ENCODE measurements at regions not wholly inside any gene's neighbourhood (a gene's known extent, or its start where the extent isn't known, plus 50 kb on each side); places are given as distances from the start of the nearest gene placed in this dataset.
A peak's percentile ranks its signal among the peaks of the same experiment; 100 is the strongest.
"Not testable (repeated sequence)": the region's sequence is repeated elsewhere in the genome, so short reads cannot be mapped to it uniquely, and the experiment has no call there.

DNA sequence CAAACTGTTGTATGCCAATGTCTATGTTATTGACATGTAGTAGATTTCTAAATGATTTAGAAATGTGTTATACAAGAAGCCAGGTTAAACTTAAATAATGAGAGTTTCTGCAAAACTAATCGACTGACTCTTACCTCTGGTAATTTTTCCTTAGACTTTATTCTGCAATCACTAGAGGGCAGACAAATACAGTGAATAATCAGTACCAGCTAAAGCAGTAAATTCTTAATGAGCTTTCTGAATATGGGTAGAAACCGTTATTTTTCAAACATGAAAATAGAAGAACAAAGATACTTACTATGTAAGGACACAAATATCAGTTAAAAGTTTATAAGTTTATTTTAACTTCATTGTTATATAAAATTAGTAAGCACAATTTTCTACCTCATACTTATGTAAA is 97.9 kb upstream of the RGS1 start:
- no peak for DNase-seq

DNA sequence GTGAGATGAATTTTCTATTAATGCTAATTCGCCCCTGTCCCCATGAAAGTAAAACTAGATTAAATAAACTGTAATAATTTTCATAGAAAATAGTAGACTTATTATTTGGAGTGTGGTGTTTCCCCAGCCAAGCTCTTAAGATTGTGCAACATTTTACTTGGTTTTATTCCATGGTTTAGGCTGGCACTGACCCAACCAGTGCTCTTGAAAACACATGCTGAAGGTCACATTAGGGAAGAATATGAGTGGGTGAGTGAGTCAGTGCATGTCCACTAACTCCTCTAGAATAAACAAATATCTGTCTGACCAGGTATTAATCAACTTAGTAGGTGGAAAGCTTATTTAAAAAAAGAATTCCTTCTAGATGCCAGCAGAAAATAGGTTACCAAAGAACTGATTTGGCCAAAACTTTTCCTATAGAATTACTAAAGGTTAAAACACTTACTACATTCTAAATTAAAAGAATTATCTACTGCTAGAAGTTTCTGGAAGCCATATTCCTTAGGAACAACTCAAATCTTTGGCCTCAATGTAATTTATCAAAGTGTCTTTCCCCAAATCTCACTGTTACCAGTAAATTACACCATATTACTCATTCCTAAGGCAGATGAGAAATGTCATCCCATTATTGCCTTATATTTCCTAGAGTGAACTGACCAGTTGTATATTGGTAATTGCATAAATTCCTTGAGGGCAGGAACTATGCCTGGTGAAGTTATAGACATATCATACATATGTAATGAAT is 89.7 kb upstream of the RGS1 start:
- DNase-seq: no peak

DNA sequence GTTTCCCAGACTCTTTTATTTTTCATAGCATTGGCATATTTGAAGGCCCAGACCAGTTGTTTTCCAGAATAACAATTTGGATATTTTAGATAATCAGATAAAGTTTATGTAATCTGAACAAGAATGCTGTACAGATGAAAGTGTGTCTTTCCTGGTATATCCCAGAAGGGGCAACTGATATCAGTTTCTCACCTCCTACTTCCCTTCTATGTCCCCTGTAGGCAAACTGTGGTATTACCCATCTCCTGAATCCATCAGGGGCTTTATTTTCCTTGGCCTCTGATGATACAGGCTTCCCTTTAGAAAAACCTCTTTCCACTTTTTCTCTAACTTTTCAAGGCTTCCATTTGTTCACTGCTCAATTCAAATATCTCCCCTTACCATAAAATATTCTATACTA is 87.5 kb upstream of the RGS1 start:
- no peak for DNase-seq

DNA sequence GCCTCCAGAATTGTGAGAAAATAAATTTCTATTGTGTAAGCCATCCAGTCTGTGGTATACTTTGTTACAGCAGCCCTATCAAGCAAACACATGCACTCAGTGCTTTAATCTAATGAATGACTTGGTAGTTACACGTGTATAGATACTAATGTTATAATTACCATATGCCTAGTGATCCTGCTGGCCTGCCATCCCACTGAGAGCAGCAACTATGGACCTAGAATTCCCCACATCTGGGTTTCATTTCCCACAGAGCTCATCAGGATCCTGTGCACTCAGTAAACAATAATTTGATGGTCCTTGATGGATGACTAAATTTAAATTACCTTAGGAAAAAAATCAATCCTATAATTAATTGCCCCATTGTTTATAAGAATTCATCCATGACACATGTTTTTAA is 86.5 kb upstream of the RGS1 start:
- DNase-seq: no peak

DNA sequence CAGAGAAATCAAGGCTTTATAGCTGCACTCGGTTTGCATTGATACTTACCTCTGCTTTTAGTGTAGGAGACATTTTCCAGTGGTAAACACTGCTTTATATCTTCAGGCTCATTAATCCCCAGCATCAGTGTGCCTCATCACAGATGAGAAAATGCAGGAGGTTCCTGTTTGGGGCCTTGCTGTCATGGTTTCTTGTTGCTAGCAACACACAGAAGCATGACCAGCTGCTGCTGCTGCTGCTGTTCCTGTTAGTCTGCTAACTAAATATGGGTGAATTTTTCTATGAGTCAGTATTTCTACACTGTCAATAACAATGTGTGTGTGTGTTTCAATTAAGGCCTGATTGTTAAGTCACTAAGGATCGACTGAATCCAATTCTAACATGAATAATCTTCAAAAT is 85.8 kb upstream of the RGS1 start:
- DNase-seq: no peak

DNA sequence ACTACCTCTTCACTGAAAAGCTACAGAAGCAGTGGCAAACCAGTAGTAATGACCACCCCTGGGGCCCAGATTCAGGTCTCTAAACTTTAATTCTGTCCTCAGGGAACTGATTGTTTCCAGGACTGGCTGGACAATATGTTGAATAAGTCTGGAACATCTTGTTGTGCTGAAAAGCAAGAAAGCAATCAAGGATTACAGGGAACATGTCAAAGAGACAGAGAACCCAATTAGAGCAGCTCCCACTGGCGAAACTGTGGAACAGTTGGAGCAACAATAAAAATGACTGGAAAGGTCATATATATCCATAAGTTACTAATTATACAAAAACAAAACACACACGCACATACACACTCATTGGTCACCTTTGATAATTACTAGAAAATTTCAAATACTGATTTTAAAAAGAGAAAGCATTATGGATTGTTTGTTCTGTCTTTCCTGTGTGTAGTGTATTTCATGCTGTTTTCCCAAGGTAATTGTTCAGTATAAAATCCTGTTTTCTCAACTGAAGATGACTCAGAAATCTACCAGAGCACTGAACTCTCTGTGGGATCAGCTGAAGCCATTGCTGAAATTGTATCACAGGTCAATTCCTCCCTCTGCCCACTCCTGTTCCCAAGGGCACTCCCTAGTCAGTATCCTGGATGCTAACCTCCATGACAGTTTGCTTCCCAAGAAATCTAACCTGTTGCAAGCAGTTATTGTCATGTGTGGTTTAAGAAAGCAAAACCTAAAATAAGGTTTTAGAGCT is 83.6 kb upstream of the RGS1 start:
- DNase-seq: no peak

DNA sequence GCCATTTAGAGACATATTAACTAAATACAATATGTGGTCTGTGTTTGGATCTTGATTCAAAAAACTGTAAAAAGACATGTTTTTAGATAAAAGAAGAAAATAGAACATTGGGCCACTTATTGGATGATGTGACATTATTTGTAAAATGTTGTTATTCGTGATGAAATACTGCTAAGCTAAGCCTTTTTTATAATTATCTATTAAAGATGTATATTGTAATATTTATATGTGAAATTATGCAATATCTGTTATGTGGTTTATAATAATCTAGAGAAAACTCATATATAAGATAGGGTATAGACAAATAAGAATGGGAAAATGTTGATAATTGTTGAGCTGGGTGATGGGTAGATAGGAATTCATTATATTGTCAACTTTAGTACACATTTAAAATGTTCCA is 82.0 kb upstream of the RGS1 start:
- no peak for DNase-seq

DNA sequence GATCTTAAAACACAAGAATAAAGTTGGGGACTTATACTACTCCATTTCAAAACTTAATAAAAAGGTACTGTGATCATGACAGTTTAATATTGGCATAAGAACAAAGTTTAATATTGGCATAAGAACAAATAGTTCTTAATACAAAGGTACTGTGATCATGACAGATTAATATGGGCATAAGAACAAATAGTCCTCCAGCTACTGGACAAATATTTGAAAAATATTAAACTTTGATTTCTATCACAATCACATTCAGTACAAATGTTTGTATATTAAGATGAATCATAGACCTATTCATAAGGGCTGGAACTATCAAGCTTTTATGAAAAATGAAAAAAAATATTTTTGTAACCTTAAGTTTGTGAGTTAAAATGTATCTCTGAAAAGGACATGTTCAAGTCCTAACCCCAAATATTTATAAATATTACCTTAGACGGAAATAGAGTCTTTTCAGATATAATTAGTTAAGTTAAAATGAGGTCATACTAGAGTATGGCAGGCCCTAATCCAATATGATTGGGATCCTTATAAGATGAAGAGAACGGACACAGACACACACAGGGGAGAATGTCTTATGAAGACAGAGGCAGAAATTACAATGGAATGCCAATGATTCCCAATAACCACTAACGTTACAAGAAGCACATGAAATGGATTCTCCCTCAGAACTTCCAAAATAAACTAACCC is 79.1 kb upstream of the RGS1 start:
- DNase-seq: no peak

DNA sequence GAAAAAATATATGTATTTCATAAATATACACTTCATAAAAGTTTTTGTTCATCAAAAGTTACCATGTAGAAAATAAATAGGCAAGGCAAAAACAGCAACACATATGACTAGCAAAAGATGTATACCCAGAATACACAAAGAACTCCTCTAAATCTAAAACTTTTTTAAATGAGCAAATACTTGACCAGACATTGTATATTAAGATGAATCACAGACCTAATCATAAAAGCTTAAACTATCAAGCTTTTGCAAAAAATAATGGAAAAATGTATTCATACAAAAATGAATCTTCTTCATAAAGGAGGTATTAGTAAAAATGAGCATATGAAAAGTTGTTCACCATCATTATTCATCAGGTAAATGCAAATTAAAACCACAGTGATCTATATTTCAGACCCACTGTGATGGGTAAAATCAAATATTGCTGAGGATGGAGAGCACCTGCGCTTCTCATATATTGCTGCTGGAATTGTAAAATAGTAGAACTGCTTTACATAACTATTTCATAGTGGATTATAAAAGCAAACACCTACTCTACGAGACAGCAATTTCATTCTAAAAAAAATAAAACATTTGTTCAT is 78.3 kb upstream of the RGS1 start:
- DNase-seq: no peak

DNA sequence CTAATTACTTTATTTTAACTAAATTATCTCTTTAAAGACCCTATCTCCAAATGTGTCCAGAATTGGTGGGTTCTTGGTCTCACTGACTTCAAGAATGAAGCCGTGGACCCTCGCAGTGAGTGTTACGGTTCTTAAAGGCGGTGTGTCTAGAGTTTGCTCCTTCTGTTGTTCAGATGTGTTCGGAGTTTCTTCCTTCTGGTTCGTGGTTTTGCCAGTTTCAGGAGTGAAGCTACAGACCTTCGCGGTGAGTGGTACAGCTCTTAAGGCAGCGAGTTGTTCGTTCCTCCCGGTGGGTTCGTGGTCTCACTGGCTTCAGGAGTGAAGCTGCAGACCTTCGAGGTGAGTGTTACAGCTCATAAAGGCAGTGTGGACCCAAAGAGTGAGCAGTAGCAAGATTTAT is 77.5 kb upstream of the RGS1 start:
- not testable (repeated sequence) for DNase-seq

DNA sequence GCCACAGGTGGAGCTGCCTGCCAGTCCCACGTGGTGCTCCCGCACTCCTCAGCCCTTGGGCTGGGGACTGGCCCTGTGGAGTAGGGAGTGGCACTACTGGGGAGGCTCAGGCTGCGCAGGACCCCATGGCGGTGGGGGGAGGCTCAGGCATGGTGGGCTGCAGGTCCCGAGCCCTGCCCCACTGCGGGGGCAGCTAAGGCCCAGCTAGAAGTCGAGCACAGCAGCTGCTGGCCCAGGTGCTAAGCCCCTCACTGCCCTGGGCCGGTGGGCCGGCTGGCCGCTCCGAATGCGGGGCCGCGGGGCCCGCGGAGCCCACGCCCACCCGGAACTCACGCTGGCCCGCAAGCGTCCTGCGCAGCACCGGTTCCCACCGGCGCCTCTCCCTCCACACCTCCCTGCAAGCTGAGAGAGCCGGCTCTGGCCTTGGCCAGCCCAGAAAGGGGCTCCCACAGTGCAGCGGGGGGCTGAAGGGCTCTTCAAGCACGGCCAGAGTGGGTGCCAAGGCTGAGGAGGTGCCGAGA is 76.5 kb upstream of the RGS1 start:
- not testable (repeated sequence) for DNase-seq

DNA sequence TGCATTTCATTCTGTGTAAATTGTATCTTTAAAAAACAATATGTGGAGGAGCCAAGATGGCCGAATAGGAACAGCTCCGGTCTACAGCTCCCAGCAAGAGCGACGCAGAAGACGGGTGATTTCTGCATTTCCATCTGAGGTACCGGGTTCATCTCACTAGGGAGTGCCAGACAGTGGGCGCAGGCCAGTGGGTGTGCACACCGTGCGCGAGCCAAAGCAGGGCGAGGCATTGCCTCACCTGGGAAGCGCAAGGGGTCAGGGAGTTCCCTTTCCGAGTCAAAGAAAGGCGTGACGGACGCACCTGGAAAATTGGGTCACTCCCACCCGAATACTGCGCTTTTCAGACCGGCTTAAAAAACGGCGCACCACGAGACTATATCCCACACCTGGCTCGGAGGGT is 75.0 kb upstream of the RGS1 start:
- DNase-seq: not testable (repeated sequence)

DNA sequence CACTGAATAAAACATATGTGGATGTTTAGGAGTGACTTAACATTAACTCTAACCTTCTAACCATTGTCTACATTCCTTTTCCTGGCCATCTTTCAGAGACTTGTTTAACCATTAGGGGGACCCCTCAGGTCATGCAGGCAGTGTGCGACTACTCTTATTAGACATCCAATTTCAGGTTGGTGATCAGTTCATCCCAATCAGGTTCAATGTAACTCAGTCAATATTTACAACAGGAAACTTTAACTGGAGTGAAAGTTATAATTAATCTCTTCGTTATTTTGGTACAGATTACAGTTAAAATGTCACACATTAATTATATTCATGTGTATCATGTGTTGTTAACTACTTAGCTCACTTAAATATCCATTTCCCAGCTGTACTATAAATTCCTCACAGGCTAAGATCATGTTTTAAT is 68.8 kb upstream of the RGS1 start:
- no peak for DNase-seq

DNA sequence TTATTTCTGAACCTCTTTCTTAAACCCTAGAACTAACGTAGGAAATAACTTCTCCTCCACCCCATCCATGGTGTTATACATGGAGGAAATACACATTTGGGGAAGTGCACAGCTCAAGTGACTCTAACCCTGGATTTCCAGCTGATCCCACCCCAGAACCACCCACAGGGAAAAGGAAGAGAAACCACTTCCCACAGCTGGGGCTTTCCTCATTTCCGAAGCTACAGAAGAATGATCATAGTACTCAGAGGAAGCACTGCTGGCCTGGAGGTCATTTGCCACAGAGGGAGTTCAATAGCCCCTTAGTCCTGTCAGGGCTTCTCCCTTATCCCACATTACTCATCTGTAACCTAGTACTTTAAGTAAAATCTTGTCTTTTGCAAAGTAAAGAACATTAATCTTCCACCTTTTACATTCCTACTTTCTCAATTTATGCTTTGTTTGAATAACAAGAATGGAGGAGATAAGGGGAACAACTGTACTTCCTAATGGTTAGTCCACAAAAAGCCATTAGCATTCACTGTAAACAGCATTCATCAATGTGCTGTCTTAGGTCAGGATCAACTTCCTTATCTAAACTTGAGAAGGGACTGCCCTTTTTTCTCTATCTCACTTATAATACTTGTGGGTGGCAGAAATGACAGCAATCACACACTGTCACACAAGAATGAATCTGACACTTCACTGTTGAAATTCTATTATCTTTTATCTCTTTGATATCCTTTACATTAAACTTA is 63.0 kb upstream of the RGS1 start:
- no peak for DNase-seq

DNA sequence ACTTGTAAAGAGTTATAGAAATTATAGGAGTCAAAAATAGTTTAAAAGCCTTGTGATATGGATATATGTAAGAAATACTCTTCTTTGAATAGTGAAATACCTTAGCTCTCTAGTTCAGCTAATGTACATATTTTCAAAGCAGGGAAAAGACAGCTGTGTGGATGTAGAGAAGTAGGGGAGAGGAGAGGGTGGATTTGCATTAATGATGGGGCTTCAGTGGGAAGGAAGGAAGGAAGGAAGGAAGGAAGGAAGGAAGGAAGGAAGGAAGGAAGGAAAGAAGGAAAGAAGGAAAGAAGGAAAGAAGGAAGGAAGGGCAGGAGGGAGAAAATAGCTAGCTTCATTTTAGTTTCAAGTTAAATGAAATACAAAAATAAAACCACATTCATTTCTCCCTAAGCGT is 62.4 kb upstream of the RGS1 start:
- DNase-seq: no peak

DNA sequence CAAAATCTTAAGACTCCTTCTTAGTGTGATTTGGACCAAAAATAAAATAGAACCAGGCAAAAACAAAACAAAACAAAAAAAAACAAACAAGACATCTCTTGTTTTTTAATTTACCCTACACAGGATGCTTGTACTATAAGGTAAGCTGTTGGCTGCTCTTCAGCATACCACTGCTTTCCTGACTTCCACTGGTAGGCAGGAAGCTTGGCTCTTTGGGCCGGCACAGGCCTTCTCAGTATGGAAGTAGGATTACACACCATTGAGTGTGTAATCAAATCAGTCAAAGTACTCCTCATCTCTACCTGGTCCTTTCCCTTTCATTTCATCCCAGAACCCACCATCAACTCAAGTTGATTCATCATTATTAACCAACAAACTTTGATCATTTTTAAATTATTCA is 61.9 kb upstream of the RGS1 start:
- DNase-seq: no peak

DNA sequence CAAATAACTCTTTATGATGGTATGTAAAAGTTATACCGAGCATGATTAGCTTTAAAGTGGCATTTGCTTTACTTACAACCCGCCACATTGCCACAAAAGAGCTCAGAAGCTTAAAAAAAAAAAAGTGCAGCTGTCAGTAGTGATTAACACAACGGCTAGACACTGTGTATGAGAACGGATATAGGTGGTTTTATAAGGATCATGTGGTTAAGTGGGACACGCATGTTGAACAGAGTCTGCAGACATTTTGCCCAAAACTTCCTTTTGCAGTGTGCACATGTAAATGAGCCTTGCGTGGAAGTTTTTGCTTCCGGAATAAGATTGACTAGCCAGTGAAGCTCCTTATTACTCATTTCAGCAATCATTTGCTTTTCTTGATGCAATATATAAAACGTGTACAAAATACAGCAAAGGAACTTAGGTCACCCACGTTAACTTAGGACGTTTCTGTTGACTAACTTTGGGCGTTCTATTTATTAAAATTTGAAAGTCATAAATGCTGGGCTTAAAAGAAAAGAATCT is 58.7 kb upstream of the RGS1 start:
- DNase-seq: peak; percentile 44

DNA sequence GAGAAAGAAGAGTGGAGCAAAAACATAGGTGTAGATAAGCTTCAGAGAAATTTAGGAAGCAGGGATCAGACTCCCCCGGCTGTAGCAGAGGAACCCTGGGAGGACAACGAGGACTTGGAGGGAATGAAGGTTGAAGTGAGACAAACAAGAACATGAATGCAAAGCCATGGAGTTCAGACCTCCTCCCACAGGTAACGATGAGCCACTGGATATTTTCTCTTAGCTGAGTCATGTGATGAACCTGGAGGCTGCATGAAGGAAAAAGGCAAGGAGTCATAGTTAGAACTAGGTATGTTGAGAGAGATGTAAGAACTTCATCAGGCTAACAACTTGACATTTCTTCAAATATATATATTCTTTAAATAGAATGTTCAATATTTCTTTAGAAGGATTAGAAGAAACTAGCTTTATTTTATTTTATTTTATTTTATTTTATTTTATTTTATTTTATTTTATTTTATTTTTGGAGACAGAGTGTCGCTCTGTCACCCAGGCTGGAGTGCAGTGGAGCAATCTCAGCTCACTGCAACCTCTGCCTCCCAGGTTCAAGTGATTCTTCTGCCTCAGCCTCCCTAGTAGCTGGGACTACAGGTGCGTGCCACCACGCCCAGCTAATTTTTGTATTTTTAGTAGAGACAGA is 57.7 kb upstream of the RGS1 start:
- not testable (repeated sequence) for DNase-seq

DNA sequence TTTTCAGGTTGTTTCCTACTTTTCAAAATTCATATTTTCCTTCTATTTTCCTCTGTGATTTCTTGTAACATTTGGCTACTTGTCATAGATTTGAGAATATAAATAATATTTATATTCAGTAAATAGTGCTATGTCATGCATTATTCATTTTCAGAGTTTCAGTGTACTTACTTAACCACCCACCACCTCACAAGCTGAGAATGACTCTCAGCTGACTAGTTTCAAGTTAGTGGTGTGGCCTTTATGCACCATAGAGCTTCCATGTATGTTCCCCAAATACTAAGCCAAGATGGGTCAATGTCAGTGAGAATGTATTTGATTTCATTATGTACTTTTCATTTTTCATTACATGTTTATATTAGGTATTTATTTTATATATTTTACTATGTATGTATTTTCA is 56.9 kb upstream of the RGS1 start:
- DNase-seq: no peak

DNA sequence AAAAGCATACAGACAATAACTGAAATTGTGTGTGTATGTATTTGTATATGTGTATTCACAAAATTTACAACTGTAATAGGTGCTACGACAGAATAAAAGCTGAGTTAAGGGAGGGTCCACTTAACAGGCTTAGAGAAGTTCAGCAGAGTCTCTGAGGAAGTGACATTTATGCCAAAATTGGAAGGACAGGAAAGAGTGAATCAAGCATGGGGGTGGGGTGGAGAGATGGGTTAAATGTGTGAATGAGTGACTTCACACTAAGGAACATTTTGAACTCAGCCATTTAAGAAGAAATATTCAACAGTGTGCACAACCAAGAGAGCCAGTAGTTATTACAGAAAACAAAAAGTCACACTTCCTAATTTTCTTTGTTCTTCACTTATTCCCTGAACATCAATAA is 53.8 kb upstream of the RGS1 start:
- no peak for DNase-seq

DNA sequence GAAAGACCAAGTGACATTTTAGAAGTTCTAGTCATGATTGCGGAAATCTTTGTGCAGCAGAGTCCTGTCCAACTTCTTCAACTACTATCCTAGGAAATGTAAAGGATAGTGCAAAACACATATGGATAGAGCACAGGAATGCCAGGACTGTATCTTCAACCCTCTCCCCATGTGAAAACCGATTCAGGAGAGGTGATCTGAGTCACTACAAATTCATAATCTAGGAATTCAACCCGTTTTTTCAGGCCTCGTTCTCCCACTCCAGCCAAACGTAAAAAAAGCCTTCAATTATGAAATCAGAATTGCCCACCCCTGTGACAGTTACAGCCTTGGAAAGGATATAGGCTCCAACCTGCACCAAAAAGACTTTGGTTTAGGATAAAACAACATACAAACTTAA is 52.9 kb upstream of the RGS1 start:
- DNase-seq: no peak

DNA sequence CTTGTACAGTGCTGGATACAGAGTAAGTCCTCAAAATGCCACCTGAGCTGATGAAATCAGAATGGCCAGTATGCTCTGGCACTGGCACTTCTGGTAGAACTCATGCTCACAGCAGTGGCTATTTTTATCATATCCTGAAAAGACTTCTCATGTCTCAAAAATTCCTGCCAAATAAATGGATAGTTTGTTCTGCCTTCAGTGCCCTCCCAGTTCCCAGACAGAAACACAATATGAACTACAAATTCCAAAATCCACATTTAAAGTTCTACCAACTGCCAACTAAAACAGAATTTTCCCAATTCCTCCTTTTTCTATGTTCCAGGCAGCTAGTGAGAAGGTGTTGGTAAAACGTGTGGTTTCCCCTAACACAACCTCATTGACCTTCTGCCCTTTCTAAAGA is 51.4 kb upstream of the RGS1 start:
- DNase-seq: no peak

All from activated gamma-delta T cell treated with Interleukin-2 at 50 U/mL for 16 hours (primary cell).